DND-41 (cell line): ENCODE measurements at regions not wholly inside any gene's neighbourhood (a gene's known extent, or its start where the extent isn't known, plus 50 kb on each side); places are given as distances from the start of the nearest gene placed in this dataset.
A peak's percentile ranks its signal among the peaks of the same experiment; 100 is the strongest.

Experiments
- ATAC-seq: fragments of 200-7000 bp; cut with Tn5 transposase; 3 replicates; pipeline ENCODE4 v1.9.1; 2021; ENCODE audit warnings: low read depth; ENCODE audit not compliant: insufficient read depth
- DNase-seq: peaks from one replicate; pipeline ENCODE4 v3.0.0-alpha.2; 2020
- H2AFZ ChIP-seq: 2 replicates; pipeline ENCODE4 v1.6.0; 2012; ENCODE audit warnings: low read depth, low read length
- H3K27ac ChIP-seq: 2 replicates; pipeline ENCODE4 v1.5.1; 2012; ENCODE audit warnings: low read length, inconsistent platforms
- H3K27me3 ChIP-seq: fragments of 200-600 bp; sonication (generic); 2 replicates; pipeline ENCODE4 v1.6.0; 2012; ENCODE audit warnings: low read length, mild to moderate bottlenecking, inconsistent platforms; ENCODE audit not compliant: insufficient read depth, poor library complexity
- H3K36me3 ChIP-seq: 2 replicates; pipeline ENCODE4 v1.5.1; 2012; ENCODE audit warnings: low read length, inconsistent platforms; ENCODE audit not compliant: insufficient read depth
- H3K4me1 ChIP-seq: 2 replicates; pipeline ENCODE4 v1.5.1; 2012; ENCODE audit warnings: mild to moderate bottlenecking, low read length; ENCODE audit not compliant: insufficient read depth
- H3K4me2 ChIP-seq: 2 replicates; pipeline ENCODE4 v1.6.0; 2012; ENCODE audit warnings: mild to moderate bottlenecking, moderate library complexity, low read length, inconsistent platforms; ENCODE audit not compliant: insufficient read depth
- H3K4me3 ChIP-seq, 2 experiments: fragments of 200-600 bp in 1 of 2; shearing (Covaris generic) in 1 of 2; 2 replicates each; pipeline ENCODE4 v1.5.1; 2012 to 2016; ENCODE audit warnings: inconsistent platforms in 2 of 2, low read length in 2 of 2, mild to moderate bottlenecking in 2 of 2, low read depth in 1 of 2, moderate library complexity in 1 of 2
- H3K79me2 ChIP-seq: 2 replicates; pipeline ENCODE4 v1.6.0; 2012; ENCODE audit warnings: low read length, inconsistent platforms; ENCODE audit not compliant: insufficient read depth
- H3K9ac ChIP-seq: 2 replicates; pipeline ENCODE4 v1.6.0; 2012; ENCODE audit warnings: low read depth, mild to moderate bottlenecking, inconsistent platforms, low read length, moderate library complexity
- H3K9me3 ChIP-seq: 2 replicates; pipeline ENCODE4 v1.5.1; 2012; ENCODE audit warnings: low read length, moderate library complexity, mild to moderate bottlenecking, inconsistent platforms; ENCODE audit not compliant: insufficient read depth, severe bottlenecking
- H4K20me1 ChIP-seq: 2 replicates; pipeline ENCODE4 v1.6.0; 2012; ENCODE audit warnings: low read length; ENCODE audit not compliant: insufficient read depth
- EZH2 ChIP-seq: IDR thresholded peaks from 3 replicates; pipeline ENCODE4 v1.6.1; 2012; ENCODE audit warnings: borderline replicate concordance, low read depth, mild to moderate bottlenecking, moderate library complexity, low read length, inconsistent platforms; ENCODE audit not compliant: severe bottlenecking
- TF ChIP-seq, protein P1 (sequence below): IDR thresholded peaks from 2 replicates; pipeline ENCODE4 v1.5.1; 2012; ENCODE audit warnings: borderline replicate concordance, low read length, moderate library complexity, mild to moderate bottlenecking; ENCODE audit not compliant: poor library complexity, severe bottlenecking; ENCODE audit errors: extremely low read depth

DNA sequence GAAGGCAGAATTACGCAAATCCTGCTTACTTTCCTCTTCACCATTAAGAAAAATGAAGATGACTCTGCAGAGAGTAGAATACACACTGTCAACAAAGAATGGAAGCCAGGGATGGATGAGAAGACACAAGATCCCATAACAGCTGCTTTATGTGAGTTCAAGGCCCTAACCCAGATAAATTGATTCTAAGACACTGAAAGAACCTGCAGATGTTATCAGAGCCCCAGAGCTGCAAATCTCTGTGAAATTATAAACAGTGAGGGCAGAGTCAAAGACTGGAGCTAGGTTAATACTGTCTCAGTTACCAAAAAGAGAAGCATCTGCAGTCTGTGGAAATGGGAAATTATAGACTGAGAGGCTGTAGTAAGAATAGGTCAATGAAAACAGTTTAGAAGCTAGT is 320.1 kb upstream of the PKDCC start:
- Histone ChIP-seq H3K4me3 (no peak overlapping the region), H3K79me2 (no peaks in the 10 kb centered on the region), H3K36me3 (no peaks in the 10 kb centered on the region), H2AFZ (no peak overlapping the region), H3K4me1 (no peaks in the 10 kb centered on the region), H3K4me2 (no peak overlapping the region), H3K27ac (no peak overlapping the region), H3K9me3 (no peaks in the 10 kb centered on the region), H3K9ac (no peak overlapping the region), H4K20me1 (no peaks in the 10 kb centered on the region), H3K27me3 (no peaks in the 10 kb centered on the region)
- DNase-seq (no peak), ATAC-seq (no peak)
- TF ChIP-seq, protein P1, sequence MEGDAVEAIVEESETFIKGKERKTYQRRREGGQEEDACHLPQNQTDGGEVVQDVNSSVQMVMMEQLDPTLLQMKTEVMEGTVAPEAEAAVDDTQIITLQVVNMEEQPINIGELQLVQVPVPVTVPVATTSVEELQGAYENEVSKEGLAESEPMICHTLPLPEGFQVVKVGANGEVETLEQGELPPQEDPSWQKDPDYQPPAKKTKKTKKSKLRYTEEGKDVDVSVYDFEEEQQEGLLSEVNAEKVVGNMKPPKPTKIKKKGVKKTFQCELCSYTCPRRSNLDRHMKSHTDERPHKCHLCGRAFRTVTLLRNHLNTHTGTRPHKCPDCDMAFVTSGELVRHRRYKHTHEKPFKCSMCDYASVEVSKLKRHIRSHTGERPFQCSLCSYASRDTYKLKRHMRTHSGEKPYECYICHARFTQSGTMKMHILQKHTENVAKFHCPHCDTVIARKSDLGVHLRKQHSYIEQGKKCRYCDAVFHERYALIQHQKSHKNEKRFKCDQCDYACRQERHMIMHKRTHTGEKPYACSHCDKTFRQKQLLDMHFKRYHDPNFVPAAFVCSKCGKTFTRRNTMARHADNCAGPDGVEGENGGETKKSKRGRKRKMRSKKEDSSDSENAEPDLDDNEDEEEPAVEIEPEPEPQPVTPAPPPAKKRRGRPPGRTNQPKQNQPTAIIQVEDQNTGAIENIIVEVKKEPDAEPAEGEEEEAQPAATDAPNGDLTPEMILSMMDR: no peak
- no peak for TF ChIP-seq EZH2

DNA sequence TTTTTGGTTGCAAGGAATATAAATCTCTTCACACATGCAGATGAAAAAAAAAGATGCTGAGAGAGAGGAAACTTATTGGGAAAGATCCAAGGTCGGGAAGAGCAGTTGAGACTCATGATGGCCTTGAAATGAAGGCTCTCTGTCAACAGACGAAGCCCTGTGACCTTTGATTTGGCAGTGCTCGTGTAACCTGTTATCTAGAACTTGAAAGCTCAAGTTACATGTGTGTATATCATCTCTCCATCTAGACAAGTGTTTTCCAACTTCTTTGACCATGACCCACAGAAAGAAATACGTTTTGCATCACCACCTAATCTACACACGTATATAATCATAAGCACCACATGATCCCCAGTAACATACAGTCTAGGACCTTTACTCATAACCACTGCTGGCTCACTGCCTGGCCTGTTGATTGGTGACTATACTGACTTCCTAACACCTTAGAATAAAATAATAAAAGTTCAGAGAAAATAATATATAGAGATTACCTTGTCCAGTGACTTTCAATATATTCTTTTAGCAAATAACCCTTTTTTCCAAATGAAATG is 319.0 kb upstream of the PKDCC start:
- H3K9ac ChIP-seq: no peak overlapping the region
- H3K27ac ChIP-seq: no peak overlapping the region
- no peak for ATAC-seq

DNA sequence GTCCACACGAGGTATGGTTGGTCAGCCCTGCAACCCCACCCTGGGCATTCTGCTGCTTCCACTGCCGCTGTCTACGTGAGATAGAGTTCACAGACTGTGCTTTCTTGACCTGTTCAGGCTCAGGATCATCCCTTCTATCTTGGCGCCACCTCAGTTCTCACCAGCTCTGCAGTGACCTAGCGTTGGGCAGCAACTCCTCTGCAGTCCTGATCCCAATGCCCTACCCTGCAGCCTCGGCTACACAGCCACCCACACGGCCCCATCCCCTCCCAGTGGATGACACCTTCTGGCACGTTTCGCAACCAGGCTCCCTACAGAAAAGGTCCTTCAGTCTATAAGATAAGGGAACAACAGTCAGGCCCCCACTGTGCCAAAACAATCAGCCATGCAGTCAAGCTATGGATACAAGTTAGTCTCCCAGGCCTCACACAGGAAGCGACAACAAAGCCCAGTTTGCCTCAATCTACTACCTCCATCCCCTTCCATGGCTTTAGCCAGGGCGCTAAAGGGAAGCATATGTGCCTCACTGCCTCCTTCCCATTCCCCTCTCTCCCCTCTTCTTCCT is 317.9 kb upstream of the PKDCC start:
- no peaks in the 10 kb centered on the region for H3K9me3 ChIP-seq
- H3K4me1 ChIP-seq: no peaks in the 10 kb centered on the region
- H3K36me3 ChIP-seq: no peaks in the 10 kb centered on the region
- no peaks in the 10 kb centered on the region for H3K27me3 ChIP-seq
- H3K79me2 ChIP-seq: no peaks in the 10 kb centered on the region
- H3K9ac ChIP-seq: no peak overlapping the region
- DNase-seq (no peak), ATAC-seq (no peak)
- no peak overlapping the region for H3K27ac ChIP-seq
- no peak overlapping the region for H3K4me2 ChIP-seq
- TF ChIP-seq, protein P1: no peak
- no peak for TF ChIP-seq EZH2
- H4K20me1 ChIP-seq: no peaks in the 10 kb centered on the region
- H3K4me3 ChIP-seq: no peak overlapping the region
- H2AFZ ChIP-seq: 0 out of 2 replicates have a peak overlapping the region, but pooled peaks have one; percentile 49

More for the DNA sequence above, 319.0 kb upstream of the PKDCC start:
- Histone ChIP-seq H2AFZ (no peak overlapping the region), H3K36me3 (no peaks in the 10 kb centered on the region), H4K20me1 (no peaks in the 10 kb centered on the region), H3K4me1 (no peaks in the 10 kb centered on the region), H3K4me2 (no peak overlapping the region), H3K9me3 (no peaks in the 10 kb centered on the region), H3K79me2 (no peaks in the 10 kb centered on the region), H3K4me3 (no peak overlapping the region), H3K27me3 (no peaks in the 10 kb centered on the region)
- DNase-seq: no peak
- no peak for TF ChIP-seq EZH2
- TF ChIP-seq, protein P1: no peak
